GM12891 (cell line): ENCODE measurements at regions not wholly inside any gene's neighbourhood (a gene's known extent, or its start where the extent isn't known, plus 50 kb on each side); places are given as distances from the start of the nearest gene placed in this dataset.

ENCODE experiments used
- PAX5 ChIP-seq: IDR thresholded peaks from 2 replicates; pipeline ENCODE4 v1.6.1; 2011; ENCODE audit warnings: low read length, moderate library complexity, mild to moderate bottlenecking; ENCODE audit not compliant: insufficient read depth, severe bottlenecking
- POLR2A ChIP-seq: IDR thresholded peaks from 2 replicates; pipeline ENCODE4 v1.6.1; 2011; ENCODE audit warnings: low read depth, low read length, control low read depth
- POLR2AphosphoS5 ChIP-seq: IDR thresholded peaks from 2 replicates; pipeline ENCODE4 v1.6.1; 2011; ENCODE audit warnings: low read depth, low read length, control low read depth
- POU2F2 ChIP-seq: IDR thresholded peaks from 2 replicates; pipeline ENCODE4 v1.6.1; 2011; ENCODE audit warnings: low read depth, mild to moderate bottlenecking, control low read depth, low read length, moderate library complexity
- SPI1 ChIP-seq: IDR thresholded peaks from 2 replicates; pipeline ENCODE4 v1.6.1; 2011; ENCODE audit warnings: low read depth, low read length, control low read depth
- TAF1 ChIP-seq: IDR thresholded peaks from 2 replicates; pipeline ENCODE4 v1.6.1; 2011; ENCODE audit warnings: low read depth, low read length, control low read depth

DNA sequence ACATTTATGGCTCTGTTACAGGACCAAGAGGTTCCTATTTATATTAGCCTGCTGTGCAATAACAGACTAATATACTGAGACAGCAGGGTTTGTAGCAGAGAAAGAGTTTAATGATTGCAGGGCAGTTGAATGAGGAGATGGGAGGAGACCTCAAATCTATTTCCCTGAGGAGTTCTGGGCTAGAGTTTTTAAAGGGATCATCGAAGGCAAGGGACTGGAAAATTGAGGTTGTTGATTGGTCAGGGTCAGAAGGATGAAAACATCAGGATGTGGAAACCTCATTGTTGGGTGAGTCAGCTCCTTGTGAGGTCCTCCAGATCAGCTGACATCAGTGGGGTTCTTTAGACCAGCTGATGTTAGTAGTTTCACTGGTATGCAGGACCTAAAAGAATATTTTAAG lies 60.6 kb upstream of the GOLGA8B start:
- TF ChIP-seq POLR2AphosphoS5 = no peak
- TF ChIP-seq POLR2A = no peak
- no peak for TF ChIP-seq SPI1
- TF ChIP-seq TAF1 = no peak
- TF ChIP-seq POU2F2 = no peak
- TF ChIP-seq PAX5 = no peak
